Endodermal cell (in vitro differentiated cells): ENCODE measurements at regions not wholly inside any gene's neighbourhood (a gene's known extent, or its start where the extent isn't known, plus 50 kb on each side); places are given as distances from the start of the nearest gene placed in this dataset.

Experiments
- DNase-seq: peaks from one replicate; pipeline ENCODE4 v3.0.0-alpha.2; 2017
- H3K27ac ChIP-seq: 2 replicates; pipeline ENCODE4 v1.5.1; 2013; ENCODE audit warnings: mild to moderate bottlenecking, low read depth, low read length, moderate library complexity
- H3K27me3 ChIP-seq: 2 replicates; pipeline ENCODE4 v1.6.1; 2013; ENCODE audit warnings: mild to moderate bottlenecking, low read length, moderate library complexity; ENCODE audit not compliant: insufficient read depth, control insufficient read depth, poor library complexity, severe bottlenecking
- H3K36me3 ChIP-seq: 2 replicates; pipeline ENCODE4 v1.7.0; 2013; ENCODE audit warnings: mild to moderate bottlenecking, low read length, moderate library complexity; ENCODE audit not compliant: control insufficient read depth, insufficient read depth
- H3K4me1 ChIP-seq: one replicate; pipeline ENCODE4 v1.7.0; 2013; ENCODE audit warnings: low read length; ENCODE audit not compliant: control insufficient read depth, insufficient read depth
- H3K4me3 ChIP-seq: 2 replicates; pipeline ENCODE4 v1.5.1; 2013; ENCODE audit warnings: mild to moderate bottlenecking, low read length, moderate library complexity
- H3K9ac ChIP-seq: 2 replicates; pipeline ENCODE4 v1.6.1; 2013; ENCODE audit warnings: mild to moderate bottlenecking, low read length, moderate library complexity; ENCODE audit not compliant: poor library complexity, severe bottlenecking; ENCODE audit errors: extremely low read depth
- H3K9me3 ChIP-seq: 2 replicates; pipeline ENCODE4 v1.6.1; 2013; ENCODE audit warnings: mild to moderate bottlenecking, low read length, moderate library complexity; ENCODE audit not compliant: control insufficient read depth
- H3K27ac Mint-ChIP-seq: 2 replicates; pipeline ENCODE4 v1.8.0; 2020; ENCODE audit warnings: mixed read lengths
- H3K27me3 Mint-ChIP-seq: 2 replicates; pipeline ENCODE4 v1.8.0; 2021; ENCODE audit warnings: mild to moderate bottlenecking, mixed read lengths; ENCODE audit not compliant: insufficient read depth
- H3K36me3 Mint-ChIP-seq: 2 replicates; pipeline ENCODE4 v1.8.0; 2020; ENCODE audit warnings: low read depth, mixed read lengths
- H3K4me1 Mint-ChIP-seq: 2 replicates; pipeline ENCODE4 v1.8.0; 2020; ENCODE audit warnings: mixed read lengths
- H3K4me3 Mint-ChIP-seq: 2 replicates; pipeline ENCODE4 v1.8.0; 2020; ENCODE audit warnings: mild to moderate bottlenecking, moderate library complexity, mixed read lengths
- H3K9me3 Mint-ChIP-seq: 2 replicates; pipeline ENCODE4 v1.8.0; 2020; ENCODE audit warnings: mild to moderate bottlenecking, mixed read lengths
- WGBS, 2 experiments: methylation state at CpG; one replicate each; pipeline versions ENCODE4 v1.1.5 to v1.1.7; 2013; ENCODE audit warnings: missing lambda C conversion rate in 2 of 2, mixed read lengths in 1 of 2; ENCODE audit not compliant: insufficient coverage in 1 of 2, insufficient read length in 1 of 2; 5-methylcytosine and 5-hydroxymethylcytosine counted together
- TF ChIP-seq, protein P1 (sequence below): fragments of 200-600 bp; sonication (generic); conservative IDR thresholded peaks from 2 replicates; pipeline ENCODE4 v1.5.0; 2021; ENCODE audit warnings: antibody characterized with exemption, mild to moderate bottlenecking

DNA sequence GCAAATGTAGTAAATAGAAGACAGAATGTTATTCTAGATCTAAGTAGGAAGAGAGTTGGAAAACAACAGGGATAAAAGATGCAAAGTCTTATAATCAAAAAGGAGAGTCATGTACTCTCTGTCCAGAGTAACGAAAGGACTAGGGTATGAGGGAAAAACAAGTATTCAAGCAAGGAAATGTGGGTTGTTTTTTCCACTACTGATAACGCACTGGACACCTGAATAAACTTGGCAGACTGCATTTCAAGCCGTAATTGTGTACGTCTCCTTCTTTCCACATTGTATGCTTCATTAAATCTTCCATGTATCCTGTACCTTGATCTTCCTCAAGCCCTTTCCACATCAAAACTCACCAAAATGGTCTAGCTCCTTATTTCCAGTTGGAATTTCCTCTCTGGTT lies 420.6 kb downstream of the ZEB2 start:
- H3K36me3 ChIP-seq: no peaks in the 10 kb centered on the region
- no peaks in the 10 kb centered on the region for H3K4me1 Mint-ChIP-seq
- no peak overlapping the region for H3K27ac ChIP-seq
- 94 to 97% methylated on average over 4 of the region's 4 CpGs for WGBS, 2 experiments
- H3K4me3 ChIP-seq: no peak overlapping the region
- no peak overlapping the region for H3K9ac ChIP-seq
- no peak for DNase-seq
- no peaks in the 10 kb centered on the region for H3K27me3 Mint-ChIP-seq
- H3K9me3 Mint-ChIP-seq: peaks cover 13% of the 10 kb centered on the region
- no peaks in the 10 kb centered on the region for H3K27me3 ChIP-seq
- H3K4me1 ChIP-seq: no peaks in the 10 kb centered on the region
- no peak overlapping the region for H3K27ac Mint-ChIP-seq
- H3K36me3 Mint-ChIP-seq: peaks cover 7% of the 10 kb centered on the region
- TF ChIP-seq, protein P1, sequence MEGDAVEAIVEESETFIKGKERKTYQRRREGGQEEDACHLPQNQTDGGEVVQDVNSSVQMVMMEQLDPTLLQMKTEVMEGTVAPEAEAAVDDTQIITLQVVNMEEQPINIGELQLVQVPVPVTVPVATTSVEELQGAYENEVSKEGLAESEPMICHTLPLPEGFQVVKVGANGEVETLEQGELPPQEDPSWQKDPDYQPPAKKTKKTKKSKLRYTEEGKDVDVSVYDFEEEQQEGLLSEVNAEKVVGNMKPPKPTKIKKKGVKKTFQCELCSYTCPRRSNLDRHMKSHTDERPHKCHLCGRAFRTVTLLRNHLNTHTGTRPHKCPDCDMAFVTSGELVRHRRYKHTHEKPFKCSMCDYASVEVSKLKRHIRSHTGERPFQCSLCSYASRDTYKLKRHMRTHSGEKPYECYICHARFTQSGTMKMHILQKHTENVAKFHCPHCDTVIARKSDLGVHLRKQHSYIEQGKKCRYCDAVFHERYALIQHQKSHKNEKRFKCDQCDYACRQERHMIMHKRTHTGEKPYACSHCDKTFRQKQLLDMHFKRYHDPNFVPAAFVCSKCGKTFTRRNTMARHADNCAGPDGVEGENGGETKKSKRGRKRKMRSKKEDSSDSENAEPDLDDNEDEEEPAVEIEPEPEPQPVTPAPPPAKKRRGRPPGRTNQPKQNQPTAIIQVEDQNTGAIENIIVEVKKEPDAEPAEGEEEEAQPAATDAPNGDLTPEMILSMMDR: no peak
- H3K4me3 Mint-ChIP-seq: no peak overlapping the region
- H3K9me3 ChIP-seq: peaks cover 9% of the 10 kb centered on the region

DNA sequence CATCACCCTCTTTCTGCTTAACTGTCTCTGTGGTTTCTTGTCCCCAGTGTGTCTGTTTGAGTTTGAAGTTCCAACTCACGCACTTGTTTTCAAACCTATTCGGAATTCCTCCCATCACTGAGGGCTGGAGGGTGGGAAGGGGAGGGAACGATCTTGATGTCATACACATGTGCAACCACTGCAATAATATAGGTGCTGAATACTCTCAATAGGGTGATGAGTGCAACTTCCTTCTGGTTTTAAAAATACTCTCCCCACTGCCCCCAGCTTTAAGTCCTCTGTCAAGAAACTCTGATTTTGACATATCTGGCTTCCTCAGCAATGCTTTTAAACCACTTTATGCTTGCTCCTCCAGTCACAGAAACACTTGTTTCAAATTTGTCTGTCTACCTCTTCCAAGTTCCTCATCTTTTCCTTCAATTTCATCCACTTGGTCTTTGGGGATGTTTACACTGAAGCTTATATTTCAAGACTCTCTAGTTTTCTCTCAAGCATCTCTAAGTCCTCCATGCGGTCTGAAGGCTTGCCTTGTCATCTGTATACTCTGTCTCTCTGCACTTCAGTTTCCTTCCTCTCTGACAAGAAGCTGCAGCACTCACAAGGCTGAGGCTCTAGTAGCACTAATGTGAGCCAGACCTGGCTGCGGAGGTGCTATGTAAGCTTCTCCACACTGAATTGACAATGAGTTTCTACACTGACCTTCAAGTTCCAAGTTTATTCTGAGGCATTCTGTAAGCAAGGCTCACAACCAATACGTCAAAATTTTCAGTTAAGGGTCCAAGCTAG lies 422.3 kb downstream of the ZEB2 start:
- no peak for DNase-seq
- H3K36me3 ChIP-seq: no peaks in the 10 kb centered on the region
- H3K36me3 Mint-ChIP-seq: no peaks in the 10 kb centered on the region
- no peaks in the 10 kb centered on the region for H3K4me1 Mint-ChIP-seq
- H3K27me3 Mint-ChIP-seq: no peaks in the 10 kb centered on the region
- H3K4me3 Mint-ChIP-seq: no peak overlapping the region
- no peak overlapping the region for H3K4me3 ChIP-seq
- TF ChIP-seq, protein P1: no peak
- H3K27ac Mint-ChIP-seq: no peak overlapping the region
- no peak overlapping the region for H3K27ac ChIP-seq
- no peaks in the 10 kb centered on the region for H3K9me3 ChIP-seq
- no peak overlapping the region for H3K9ac ChIP-seq
- H3K27me3 ChIP-seq: no peaks in the 10 kb centered on the region
- H3K9me3 Mint-ChIP-seq: no peaks in the 10 kb centered on the region
- WGBS, 2 experiments: 90 to 92% methylated on average over 5 to 6 of the region's 6 CpGs
- H3K4me1 ChIP-seq: no peaks in the 10 kb centered on the region

DNA sequence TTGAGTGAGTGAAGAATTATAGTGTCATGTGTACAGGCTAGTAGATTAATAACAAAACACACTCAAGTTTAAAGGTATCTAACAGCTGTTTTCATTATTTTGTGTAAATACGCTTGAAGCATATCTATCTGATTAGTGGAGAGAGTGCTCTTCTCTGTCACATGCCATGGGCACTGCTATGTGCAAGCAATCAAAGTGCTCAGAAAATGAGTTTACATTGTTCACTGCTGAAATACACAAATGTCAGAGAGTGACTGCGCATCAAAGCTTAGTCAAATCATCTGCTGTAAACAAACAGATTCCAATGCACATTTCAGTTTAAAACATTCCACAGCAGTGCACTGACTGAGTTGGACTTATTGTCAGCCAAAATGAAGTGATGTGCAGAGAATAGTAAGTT lies 423.4 kb downstream of the ZEB2 start:
- Mint-ChIP-seq H3K4me1 (no peaks in the 10 kb centered on the region), H3K9me3 (peaks cover 4% of the 10 kb centered on the region), H3K4me3 (no peak overlapping the region), H3K36me3 (peaks cover 2% of the 10 kb centered on the region), H3K27me3 (no peaks in the 10 kb centered on the region), H3K27ac (no peak overlapping the region)
- H3K4me3 ChIP-seq: no peak overlapping the region
- WGBS, 2 experiments: 89 to 100% methylated on average over 2 of the region's 2 CpGs
- H3K36me3 ChIP-seq: no peaks in the 10 kb centered on the region
- no peaks in the 10 kb centered on the region for H3K27me3 ChIP-seq
- no peak for DNase-seq
- no peak overlapping the region for H3K27ac ChIP-seq
- H3K9me3 ChIP-seq: no peaks in the 10 kb centered on the region
- TF ChIP-seq, protein P1: no peak
- H3K4me1 ChIP-seq: no peaks in the 10 kb centered on the region
- H3K9ac ChIP-seq: no peak overlapping the region
